A549 (cell line): ENCODE measurements at regions not wholly inside any gene's neighbourhood (a gene's known extent, or its start where the extent isn't known, plus 50 kb on each side); places are given as distances from the start of the nearest gene placed in this dataset.

Experiments
- ATAC-seq, 2 experiments: fragments of 200-7000 bp in 1 of 2; fragments of >200 bp in 1 of 2; cut with Nextera tagmentation in 1 of 2; cut with Tn5 transposase in 1 of 2; 3 replicates each; pipeline versions ENCODE4 v1.8.0 to v1.9.1; 2018 to 2020; ENCODE audit warnings: mild to moderate bottlenecking in 1 of 2, moderate library complexity in 1 of 2
- CTCF ChIA-PET: fragments of 300-600 bp; sonication (Branson Sonifier 250); formaldehyde crosslinking; extraction: SDS; loops from one replicate; lab custom pipeline; 2021; ENCODE audit warnings: antibody characterized with exemption, inconsistent platforms; lab: Yijun Ruan, JAX
- POLR2A ChIA-PET: fragments of 350-600 bp; formaldehyde crosslinking; extraction: SDS; loops from one replicate; lab custom pipeline; 2021; ENCODE audit warnings: antibody characterized with exemption, inconsistent platforms; lab: Yijun Ruan, JAX
- DNase-seq, 2 experiments: peaks; one replicate each; pipeline versions ENCODE4 v3.0.0 to v3.0.0-alpha.2; 2011 to 2016; ENCODE audit warnings: low read depth in 1 of 2, low spot score in 1 of 2
- FAIRE-seq: peaks from 2 replicates; lab custom pipeline; 2011; peaks lifted over from hg19 to GRCh38; lab: Jason Lieb, UNC
- H3K27ac ChIP-seq, 2 experiments: fragments of >200 bp; sonication (Bioruptor Twin); formaldehyde crosslinking; 3 replicates each; pipeline ENCODE4 v1.5.1; 2016 to 2017
- H3K4me1 ChIP-seq: fragments of >200 bp; sonication (Bioruptor Twin); formaldehyde crosslinking; 3 replicates; pipeline ENCODE4 v1.6.1; 2016
- H3K4me2 ChIP-seq: fragments of >200 bp; sonication (Bioruptor Twin); formaldehyde crosslinking; 3 replicates; pipeline ENCODE4 v1.6.1; 2016
- H3K4me3 ChIP-seq: fragments of >200 bp; sonication (Bioruptor Twin); formaldehyde crosslinking; 3 replicates; pipeline ENCODE4 v1.5.1; 2016
- H3K9me3 ChIP-seq: fragments of >200 bp; sonication (Bioruptor Twin); formaldehyde crosslinking; 3 replicates; pipeline ENCODE4 v1.6.1; 2016
- ATOH8 ChIP-seq: fragments of 250-450 bp; sonication (Bioruptor Pico); IDR thresholded peaks from 2 replicates; pipeline ENCODE4 v1.5.0; 2020; ENCODE audit warnings: low read depth, mild to moderate bottlenecking, moderate library complexity
- CEBPB ChIP-seq, 2 experiments: fragments of >200 bp in 1 of 2; sonication (Bioruptor Twin) in 1 of 2; formaldehyde crosslinking in 1 of 2; IDR thresholded peaks; 2 replicates each; pipeline ENCODE4 v1.6.1; 2012 to 2016
- CHD2 ChIP-seq: fragments of 150-350 bp; IDR thresholded peaks from 2 replicates; pipeline ENCODE4 v1.6.1; 2014; ENCODE audit warnings: low read length; ENCODE audit not compliant: partially characterized antibody
- EHMT2 ChIP-seq: fragments of 200-600 bp; sonication (generic); IDR thresholded peaks from 2 replicates; pipeline ENCODE4 v1.6.1; 2016; ENCODE audit warnings: antibody characterized with exemption, low read depth, mild to moderate bottlenecking, moderate library complexity
- ELK1 ChIP-seq: fragments of 150-350 bp; IDR thresholded peaks from 2 replicates; pipeline ENCODE4 v1.6.1; 2014; ENCODE audit warnings: low read depth, mild to moderate bottlenecking, low read length
- FOSB ChIP-seq: fragments of 250-450 bp; sonication (Bioruptor Pico); IDR thresholded peaks from 2 replicates; pipeline ENCODE4 v1.5.0; 2020; ENCODE audit warnings: mild to moderate bottlenecking, moderate library complexity
- GATA3 ChIP-seq: IDR thresholded peaks from 2 replicates; pipeline ENCODE4 v1.6.1; 2012; ENCODE audit warnings: borderline replicate concordance
- HDAC2 ChIP-seq: fragments of 200-600 bp; sonication (generic); IDR thresholded peaks from 2 replicates; pipeline ENCODE4 v1.6.1; 2016
- HMGXB4 ChIP-seq: fragments of 250-450 bp; sonication (Bioruptor Pico); IDR thresholded peaks from 2 replicates; pipeline ENCODE4 v1.5.0; 2021; ENCODE audit warnings: mild to moderate bottlenecking, moderate library complexity, borderline replicate concordance
- HOXA7 ChIP-seq: fragments of 250-450 bp; sonication (Bioruptor Pico); IDR thresholded peaks from 2 replicates; pipeline ENCODE4 v1.5.0; 2020; ENCODE audit warnings: mild to moderate bottlenecking, moderate library complexity
- JUNB ChIP-seq: fragments of >200 bp; sonication (Bioruptor Twin); formaldehyde crosslinking; IDR thresholded peaks from 2 replicates; pipeline ENCODE4 v1.6.1; 2016
- MAZ ChIP-seq: fragments of 150-350 bp; IDR thresholded peaks from 2 replicates; pipeline ENCODE4 v1.6.1; 2014; ENCODE audit warnings: antibody characterized with exemption, low read depth, low read length, borderline replicate concordance
- NR3C1 ChIP-seq: fragments of >200 bp; sonication (Bioruptor Twin); formaldehyde crosslinking; IDR thresholded peaks from 3 replicates; pipeline ENCODE4 v1.6.1; 2017
- RCOR1 ChIP-seq: fragments of 150-350 bp; IDR thresholded peaks from 2 replicates; pipeline ENCODE4 v1.6.1; 2014; ENCODE audit warnings: antibody characterized with exemption, low read length, low read depth
- RFX5 ChIP-seq: fragments of 450-650 bp; IDR thresholded peaks from 2 replicates; pipeline ENCODE4 v1.7.1; 2014; ENCODE audit warnings: antibody characterized with exemption, mild to moderate bottlenecking, moderate library complexity
- RNF2 ChIP-seq: fragments of 200-600 bp; sonication (generic); IDR thresholded peaks from 2 replicates; pipeline ENCODE4 v1.6.1; 2016; ENCODE audit warnings: low read depth, mild to moderate bottlenecking, antibody characterized with exemption, moderate library complexity, borderline replicate concordance
- SREBF2 ChIP-seq: fragments of 450-650 bp; IDR thresholded peaks from 2 replicates; pipeline ENCODE4 v1.6.1; 2014; ENCODE audit warnings: mild to moderate bottlenecking, moderate library complexity
- TFCP2L1 ChIP-seq: fragments of 250-450 bp; sonication (Bioruptor Pico); IDR thresholded peaks from 2 replicates; pipeline ENCODE4 v1.5.0; 2021; ENCODE audit warnings: mild to moderate bottlenecking
- ZC3H11A ChIP-seq: fragments of 450-650 bp; IDR thresholded peaks from 2 replicates; pipeline ENCODE4 v1.6.1; 2014; ENCODE audit warnings: antibody characterized with exemption, mild to moderate bottlenecking
- ZFP36 ChIP-seq: fragments of 450-650 bp; IDR thresholded peaks from 2 replicates; pipeline ENCODE4 v1.6.1; 2014; ENCODE audit warnings: borderline replicate concordance; ENCODE audit not compliant: partially characterized antibody
- ZNF302 ChIP-seq: fragments of 250-450 bp; sonication (Bioruptor Pico); IDR thresholded peaks from 2 replicates; pipeline ENCODE4 v1.9.0; 2021; ENCODE audit warnings: inconsistent platforms, mild to moderate bottlenecking, moderate library complexity
- ZSCAN20 ChIP-seq: fragments of 250-450 bp; sonication (Bioruptor Pico); IDR thresholded peaks from 2 replicates; pipeline ENCODE4 v1.8.0; 2022; ENCODE audit warnings: mild to moderate bottlenecking, moderate library complexity
- WGBS: methylation state at CpG from one replicate; pipeline ENCODE4 v1.1.6; 2017; ENCODE audit errors: missing lambda C conversion rate; 5-methylcytosine and 5-hydroxymethylcytosine counted together
- TF ChIP-seq, protein P1 (sequence below): fragments of >200 bp; sonication (Bioruptor Twin); formaldehyde crosslinking; IDR thresholded peaks from 3 replicates; pipeline ENCODE4 v1.5.1; 2016
- TF ChIP-seq, protein P2 (sequence below): fragments of >200 bp; sonication (Bioruptor Twin); formaldehyde crosslinking; IDR thresholded peaks from 3 replicates; pipeline ENCODE4 v1.6.1; 2016
- TF ChIP-seq, protein P3 (sequence below): IDR thresholded peaks from 2 replicates; pipeline ENCODE4 v1.6.1; 2012

DNA sequence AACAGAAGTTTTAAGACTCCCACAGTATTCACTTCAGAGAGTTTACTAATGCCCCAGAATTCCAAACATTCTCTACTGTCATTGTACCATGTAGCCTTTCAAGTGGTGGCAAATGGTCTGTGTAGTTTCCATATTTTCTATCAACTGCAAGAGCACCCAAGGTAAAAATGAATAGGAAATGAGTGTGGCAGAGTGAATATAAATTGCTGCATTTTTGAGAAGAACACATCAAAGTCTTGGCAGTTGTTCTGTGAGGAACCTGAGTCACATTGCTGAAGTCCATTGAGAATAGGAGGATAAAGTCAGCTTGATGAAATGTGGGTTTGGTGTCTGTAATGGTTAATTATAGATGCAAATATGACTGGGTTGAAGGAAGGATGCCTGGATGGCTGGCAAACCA, 193.6 kb downstream of the AASDHPPT start:
- ATAC-seq (no peak), DNase-seq (no peak), FAIRE-seq (no peak)
- H3K4me2 ChIP-seq = no peak overlapping the region
- ChIA-PET POLR2A (no interaction called here), CTCF (no interaction called here)
- no peaks in the 10 kb centered on the region for H3K4me1 ChIP-seq
- no peaks in the 10 kb centered on the region for H3K9me3 ChIP-seq
- no peak for TF ChIP-seq GATA3
- no peak for TF ChIP-seq CHD2
- TF ChIP-seq, protein P1, sequence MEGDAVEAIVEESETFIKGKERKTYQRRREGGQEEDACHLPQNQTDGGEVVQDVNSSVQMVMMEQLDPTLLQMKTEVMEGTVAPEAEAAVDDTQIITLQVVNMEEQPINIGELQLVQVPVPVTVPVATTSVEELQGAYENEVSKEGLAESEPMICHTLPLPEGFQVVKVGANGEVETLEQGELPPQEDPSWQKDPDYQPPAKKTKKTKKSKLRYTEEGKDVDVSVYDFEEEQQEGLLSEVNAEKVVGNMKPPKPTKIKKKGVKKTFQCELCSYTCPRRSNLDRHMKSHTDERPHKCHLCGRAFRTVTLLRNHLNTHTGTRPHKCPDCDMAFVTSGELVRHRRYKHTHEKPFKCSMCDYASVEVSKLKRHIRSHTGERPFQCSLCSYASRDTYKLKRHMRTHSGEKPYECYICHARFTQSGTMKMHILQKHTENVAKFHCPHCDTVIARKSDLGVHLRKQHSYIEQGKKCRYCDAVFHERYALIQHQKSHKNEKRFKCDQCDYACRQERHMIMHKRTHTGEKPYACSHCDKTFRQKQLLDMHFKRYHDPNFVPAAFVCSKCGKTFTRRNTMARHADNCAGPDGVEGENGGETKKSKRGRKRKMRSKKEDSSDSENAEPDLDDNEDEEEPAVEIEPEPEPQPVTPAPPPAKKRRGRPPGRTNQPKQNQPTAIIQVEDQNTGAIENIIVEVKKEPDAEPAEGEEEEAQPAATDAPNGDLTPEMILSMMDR = no peak
- TF ChIP-seq FOSB (CRISPR knock-in tag) = no peak
- TF ChIP-seq HOXA7 (CRISPR knock-in tag) = no peak
- TF ChIP-seq TFCP2L1 (CRISPR knock-in tag) = no peak
- no peak overlapping the region for H3K4me3 ChIP-seq
- no peak overlapping the region for H3K27ac ChIP-seq

GRCh38 chr11:106271686-106272085, 194.2 kb downstream of the AASDHPPT start:
- Histone ChIP-seq H3K4me1 (no peaks in the 10 kb centered on the region), H3K4me3 (no peak overlapping the region), H3K9me3 (no peaks in the 10 kb centered on the region), H3K27ac (no peak overlapping the region), H3K4me2 (no peak overlapping the region)
- TF ChIP-seq ZC3H11A (no peak), SREBF2 (no peak)
- FAIRE-seq (no peak), ATAC-seq (no peak), DNase-seq (no peak)
- POLR2A ChIA-PET = no interaction called here
- CTCF ChIA-PET = no interaction called here
- WGBS = 39% methylated on average over 2 of the region's 2 CpGs

- CTCF ChIA-PET = interaction anchor here (0.6 kb wide), 1 partner anchor 29 kb away, joined by 3 read pairs; no protein-coding TSS in a partner anchor
- Histone ChIP-seq H3K9me3 (no peaks in the 10 kb centered on the region), H3K4me3 (no peak overlapping the region), H3K4me2 (no peak overlapping the region), H3K4me1 (no peaks in the 10 kb centered on the region), H3K27ac (no peak overlapping the region)
- no peak for TF ChIP-seq HDAC2
- TF ChIP-seq CEBPB (IDR thresholded peaks at IDR 0.05) = no peak
- no peak for ATAC-seq
- FAIRE-seq = no peak
- POLR2A ChIA-PET = no interaction called here
- 65% methylated on average over 1 of the region's 1 CpG for WGBS
- no peak for DNase-seq
Observed at GRCh38 chr11:106275151-106275550, 197.7 kb downstream of the AASDHPPT start.

- DNase-seq (no peak), FAIRE-seq (no peak), ATAC-seq (no peak)
- H3K4me3 ChIP-seq = no peak overlapping the region
- H3K27ac ChIP-seq = no peak overlapping the region
- ChIA-PET POLR2A (no interaction called here), CTCF (interaction anchor here (1.8 kb wide), 1 partner anchor 10 kb away, joined by 5 read pairs; no protein-coding TSS in a partner anchor)
- no peaks in the 10 kb centered on the region for H3K9me3 ChIP-seq
- H3K4me2 ChIP-seq = no peak overlapping the region
- H3K4me1 ChIP-seq = peaks cover 2% of the 10 kb centered on the region; the same call in 1 of the 3 replicates
- TF ChIP-seq RFX5 (no peak), ATOH8 (CRISPR knock-in tag) (no peak), ZSCAN20 (CRISPR knock-in tag) (no peak), EHMT2 (no peak), ELK1 (no peak), NR3C1 (no peak), JUNB (no peak), MAZ (no peak), RNF2 (no peak), RCOR1 (no peak), CHD2 (no peak), SREBF2 (no peak), ZFP36 (no peak), HDAC2 (no peak), HMGXB4 (CRISPR knock-in tag) (no peak), ZNF302 (CRISPR knock-in tag) (no peak)
- TF ChIP-seq, protein P2, sequence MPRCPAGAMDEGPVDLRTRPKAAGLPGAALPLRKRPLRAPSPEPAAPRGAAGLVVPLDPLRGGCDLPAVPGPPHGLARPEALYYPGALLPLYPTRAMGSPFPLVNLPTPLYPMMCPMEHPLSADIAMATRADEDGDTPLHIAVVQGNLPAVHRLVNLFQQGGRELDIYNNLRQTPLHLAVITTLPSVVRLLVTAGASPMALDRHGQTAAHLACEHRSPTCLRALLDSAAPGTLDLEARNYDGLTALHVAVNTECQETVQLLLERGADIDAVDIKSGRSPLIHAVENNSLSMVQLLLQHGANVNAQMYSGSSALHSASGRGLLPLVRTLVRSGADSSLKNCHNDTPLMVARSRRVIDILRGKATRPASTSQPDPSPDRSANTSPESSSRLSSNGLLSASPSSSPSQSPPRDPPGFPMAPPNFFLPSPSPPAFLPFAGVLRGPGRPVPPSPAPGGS = no peak
- TF ChIP-seq, protein P3, sequence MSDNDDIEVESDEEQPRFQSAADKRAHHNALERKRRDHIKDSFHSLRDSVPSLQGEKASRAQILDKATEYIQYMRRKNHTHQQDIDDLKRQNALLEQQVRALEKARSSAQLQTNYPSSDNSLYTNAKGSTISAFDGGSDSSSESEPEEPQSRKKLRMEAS = no peak
Observed at GRCh38 chr11:106276126-106276525, 198.7 kb downstream of the AASDHPPT start.
